ENCODE measurements at regions not wholly inside any gene's neighbourhood (a gene's known extent, or its start where the extent isn't known, plus 50 kb on each side); places are given as distances from the start of the nearest gene placed in this dataset.

GRCh38 chr5:4208996-4209395, 613.4 kb downstream of the IRX1 start:
- TF ChIP-seq EZH2 (optimal IDR thresholded peaks at IDR 0.05; ENCODE audit: low read depth, low read length): no peak
- TF ChIP-seq CTCF (IDR thresholded peaks at IDR 0.05; ENCODE audit: low read length): no peak

Data from MM.1S (cell line).